Large intestine (tissue), 3 donors: ENCODE measurements at regions not wholly inside any gene's neighbourhood (a gene's known extent, or its start where the extent isn't known, plus 50 kb on each side); places are given as distances from the start of the nearest gene placed in this dataset.

ENCODE experiments used
- DNase-seq, 2 donors: peaks; one replicate each; pipeline versions ENCODE4 v3.0.0 to v3.0.0-alpha.2; 2013
- H3K27ac ChIP-seq: one replicate; pipeline ENCODE4 v1.5.1; 2013; ENCODE audit warnings: low read length
- H3K27me3 ChIP-seq: 2 replicates; pipeline ENCODE4 v1.6.1; 2013; ENCODE audit warnings: low read length; ENCODE audit not compliant: control insufficient read depth, insufficient read depth
- H3K36me3 ChIP-seq: 2 replicates; pipeline ENCODE4 v1.6.1; 2013; ENCODE audit warnings: low read length; ENCODE audit not compliant: control insufficient read depth, insufficient read depth
- H3K4me1 ChIP-seq: one replicate; pipeline ENCODE4 v1.6.1; 2013; ENCODE audit warnings: low read length; ENCODE audit not compliant: control insufficient read depth, insufficient read depth
- H3K4me3 ChIP-seq: one replicate; pipeline ENCODE4 v1.5.1; 2013; ENCODE audit warnings: low read length
- H3K9me3 ChIP-seq: one replicate; pipeline ENCODE4 v1.6.1; 2013; ENCODE audit warnings: mild to moderate bottlenecking, low read depth, low read length, moderate library complexity; ENCODE audit not compliant: control insufficient read depth
- WGBS: methylation state at CpG from one replicate; pipeline ENCODE4 v1.1.5; 2013; ENCODE audit warnings: low lambda C conversion rate; ENCODE audit not compliant: insufficient coverage; 5-methylcytosine and 5-hydroxymethylcytosine counted together

DNA sequence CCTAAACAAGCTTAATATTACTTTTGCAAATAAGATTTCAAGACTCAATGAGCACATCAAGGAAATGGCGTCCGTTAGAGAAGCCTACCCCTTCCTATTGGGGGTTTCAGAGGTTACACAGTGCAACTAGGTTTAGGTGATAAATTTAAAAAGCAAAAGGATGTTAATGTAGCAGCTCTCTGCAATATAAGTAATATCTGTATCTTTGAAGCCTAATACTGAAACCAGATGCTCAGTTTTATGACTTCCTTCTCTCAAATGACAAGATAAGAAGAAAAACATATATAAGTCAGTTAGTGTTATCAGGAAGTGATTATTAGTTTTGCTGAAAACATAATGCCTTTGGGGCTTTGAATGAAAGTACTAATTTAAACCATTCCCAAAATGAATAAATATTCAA is 54.3 kb upstream of the MED13 start:
- H3K36me3 ChIP-seq: no peaks in the 10 kb centered on the region
- peaks cover 11% of the 10 kb centered on the region for H3K4me1 ChIP-seq
- H3K27me3 ChIP-seq: no peaks in the 10 kb centered on the region
- no peak overlapping the region for H3K27ac ChIP-seq
- no peak for DNase-seq
- H3K9me3 ChIP-seq: no peaks in the 10 kb centered on the region
- WGBS: no CpG with 5 or more reads among the region's 2 CpGs
- H3K4me3 ChIP-seq: no peak overlapping the region
